ENCODE measurements at regions not wholly inside any gene's neighbourhood (a gene's known extent, or its start where the extent isn't known, plus 50 kb on each side); places are given as distances from the start of the nearest gene placed in this dataset.
A peak's percentile ranks its signal among the peaks of the same experiment; 100 is the strongest.

DNA sequence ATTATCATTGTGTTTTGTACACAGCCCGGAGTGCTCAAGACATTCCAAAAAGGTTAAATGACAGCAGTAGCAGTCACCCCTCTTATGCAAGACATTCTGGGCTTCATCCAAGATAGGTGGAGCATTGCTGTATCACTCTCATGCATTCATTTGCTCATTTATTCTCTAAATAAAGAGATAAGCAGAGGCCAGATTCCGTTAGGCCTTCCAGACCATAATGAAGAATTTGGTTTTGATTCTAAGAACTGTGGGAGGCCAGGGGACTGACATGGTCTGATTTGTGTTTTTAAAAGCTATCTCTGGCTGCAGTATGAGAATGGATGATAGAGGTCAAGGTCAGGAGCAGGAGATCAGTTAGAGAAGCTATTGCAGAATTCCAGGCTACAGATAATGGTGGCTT is 145.8 kb downstream of the KCNRG start:
- no peaks in the 10 kb centered on the region for H3K36me3 ChIP-seq (ENCODE audit: control insufficient read depth, insufficient read depth, low read length)
- no peak overlapping the region for H3K9ac ChIP-seq (ENCODE audit: insufficient read depth, low read length)
- no peaks in the 10 kb centered on the region for H3K27me3 ChIP-seq (ENCODE audit: control insufficient read depth, insufficient read depth, low read length)
- no peaks in the 10 kb centered on the region for H3K79me2 ChIP-seq (ENCODE audit: control insufficient read depth, insufficient read depth, low read length)
- no peak overlapping the region for H3K4me2 ChIP-seq (ENCODE audit: extremely low read depth, insufficient read depth, low read length)
- peak; percentile 45 to 58 for DNase-seq (ENCODE audit: low read depth in 2 of 2)
- peaks cover 2% of the 10 kb centered on the region for H3K4me1 ChIP-seq (ENCODE audit: control insufficient read depth, extremely low read depth, insufficient read depth, low read length)
- H2AFZ ChIP-seq (ENCODE audit: low read length): no peak overlapping the region
- H3K27ac ChIP-seq (ENCODE audit: insufficient read depth, low read length): no peak overlapping the region
- no peaks in the 10 kb centered on the region for H4K20me1 ChIP-seq (ENCODE audit: control insufficient read depth, extremely low read depth, insufficient read depth, low read length)
- no peak overlapping the region for H3K4me3 ChIP-seq (replicated peaks in 1 of 4; ENCODE audit: control extremely low read depth in 1 of 4, insufficient read depth in 1 of 4, low read depth in 3 of 4, low read length in 4 of 4)
- no peaks in the 10 kb centered on the region for H3K9me3 ChIP-seq (ENCODE audit: control insufficient read depth, insufficient read depth, low read depth, low read length)
- TF ChIP-seq EZH2 (IDR thresholded peaks at IDR 0.05; ENCODE audit: low read length, missing control alignments) (no peak), CTCF (conservative IDR thresholded peaks at IDR 0.05 in 1 of 2, IDR thresholded peaks at IDR 0.05 in 1 of 2; ENCODE audit: low read depth in 1 of 2, low read length in 2 of 2) (no peak)

DNA sequence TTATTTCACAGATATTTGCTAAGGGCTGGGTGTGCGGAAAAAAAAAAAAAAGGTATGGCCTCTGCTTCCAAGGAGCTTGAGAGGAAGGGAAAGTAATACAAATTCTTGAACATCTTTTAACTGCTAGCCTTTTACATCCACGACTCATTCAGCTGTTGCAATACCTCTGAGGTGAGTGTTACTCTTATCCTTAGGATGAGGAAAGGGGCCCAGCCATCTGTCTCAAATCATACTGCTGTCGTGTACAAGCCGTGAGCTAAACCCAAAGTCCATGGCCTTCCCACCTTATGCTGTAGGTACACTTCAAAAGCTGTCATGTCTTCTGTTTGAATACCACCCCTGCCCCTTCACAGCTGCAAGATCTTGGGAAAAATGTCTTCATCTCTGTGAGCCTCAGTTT is 146.8 kb downstream of the KCNRG start:
- no peak overlapping the region for H3K27ac ChIP-seq (ENCODE audit: insufficient read depth, low read length)
- DNase-seq (ENCODE audit: low read depth in 2 of 2): no peak

DNA sequence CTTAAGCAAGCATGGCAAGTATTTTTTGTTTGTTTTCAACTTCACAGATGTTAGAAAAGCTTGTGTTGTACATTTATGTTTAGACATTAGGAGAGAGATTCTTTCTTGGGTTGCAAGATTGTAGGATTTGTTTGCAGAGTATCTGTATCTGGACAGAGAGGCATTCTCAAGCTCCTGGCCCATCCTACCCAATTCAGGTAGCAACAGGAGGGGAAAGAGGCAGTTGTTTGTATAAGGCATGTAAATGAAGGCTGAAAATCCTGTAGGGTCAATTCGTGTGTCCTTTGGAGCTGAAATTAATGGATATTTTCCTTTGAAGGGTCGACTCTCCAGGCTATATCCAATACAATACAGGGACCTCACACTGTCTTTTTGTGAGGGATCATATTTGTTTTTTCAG is 147.3 kb downstream of the KCNRG start:
- Histone ChIP-seq H3K79me2 (ENCODE audit: control insufficient read depth, insufficient read depth, low read length) (no peaks in the 10 kb centered on the region), H2AFZ (ENCODE audit: low read length) (no peak overlapping the region), H3K4me1 (ENCODE audit: control insufficient read depth, extremely low read depth, insufficient read depth, low read length) (peaks cover 2% of the 10 kb centered on the region), H3K9me3 (ENCODE audit: control insufficient read depth, insufficient read depth, low read depth, low read length) (no peaks in the 10 kb centered on the region), H3K4me2 (ENCODE audit: extremely low read depth, insufficient read depth, low read length) (no peak overlapping the region), H3K27ac (ENCODE audit: insufficient read depth, low read length) (no peak overlapping the region), H3K36me3 (ENCODE audit: control insufficient read depth, insufficient read depth, low read length) (no peaks in the 10 kb centered on the region), H3K4me3 (replicated peaks in 1 of 4; ENCODE audit: control extremely low read depth in 1 of 4, insufficient read depth in 1 of 4, low read depth in 3 of 4, low read length in 4 of 4) (no peak overlapping the region), H3K27me3 (ENCODE audit: control insufficient read depth, insufficient read depth, low read length) (no peaks in the 10 kb centered on the region), H4K20me1 (ENCODE audit: control insufficient read depth, extremely low read depth, insufficient read depth, low read length) (no peaks in the 10 kb centered on the region), H3K9ac (ENCODE audit: insufficient read depth, low read length) (no peak overlapping the region)
- DNase-seq (ENCODE audit: low read depth in 2 of 2): no peak
- no peak for TF ChIP-seq CTCF (conservative IDR thresholded peaks at IDR 0.05 in 1 of 2, IDR thresholded peaks at IDR 0.05 in 1 of 2; ENCODE audit: low read depth in 1 of 2, low read length in 2 of 2)
- no peak for TF ChIP-seq EZH2 (IDR thresholded peaks at IDR 0.05; ENCODE audit: low read length, missing control alignments)

More for the DNA sequence above, 146.8 kb downstream of the KCNRG start:
- Histone ChIP-seq H3K9ac (ENCODE audit: insufficient read depth, low read length) (no peak overlapping the region), H2AFZ (ENCODE audit: low read length) (no peak overlapping the region), H4K20me1 (ENCODE audit: control insufficient read depth, extremely low read depth, insufficient read depth, low read length) (no peaks in the 10 kb centered on the region), H3K4me2 (ENCODE audit: extremely low read depth, insufficient read depth, low read length) (no peak overlapping the region), H3K4me1 (ENCODE audit: control insufficient read depth, extremely low read depth, insufficient read depth, low read length) (peaks cover 2% of the 10 kb centered on the region), H3K4me3 (replicated peaks in 1 of 4; ENCODE audit: control extremely low read depth in 1 of 4, insufficient read depth in 1 of 4, low read depth in 3 of 4, low read length in 4 of 4) (no peak overlapping the region), H3K9me3 (ENCODE audit: control insufficient read depth, insufficient read depth, low read depth, low read length) (no peaks in the 10 kb centered on the region), H3K36me3 (ENCODE audit: control insufficient read depth, insufficient read depth, low read length) (no peaks in the 10 kb centered on the region), H3K79me2 (ENCODE audit: control insufficient read depth, insufficient read depth, low read length) (no peaks in the 10 kb centered on the region), H3K27me3 (ENCODE audit: control insufficient read depth, insufficient read depth, low read length) (no peaks in the 10 kb centered on the region)
- TF ChIP-seq CTCF (conservative IDR thresholded peaks at IDR 0.05 in 1 of 2, IDR thresholded peaks at IDR 0.05 in 1 of 2; ENCODE audit: low read depth in 1 of 2, low read length in 2 of 2) (no peak), EZH2 (IDR thresholded peaks at IDR 0.05; ENCODE audit: low read length, missing control alignments) (no peak)

Data from fibroblast of lung (primary cell).